Mammary epithelial cell (primary cell): ENCODE measurements at regions not wholly inside any gene's neighbourhood (a gene's known extent, or its start where the extent isn't known, plus 50 kb on each side); places are given as distances from the start of the nearest gene placed in this dataset.

Experiments
- EZH2 ChIP-seq: IDR thresholded peaks from 2 replicates; pipeline ENCODE4 v1.6.1; 2012; ENCODE audit warnings: low read length, inconsistent platforms, borderline replicate concordance
- TF ChIP-seq, protein P1 (sequence below), 2 donors: IDR thresholded peaks in 1 of 2; conservative IDR thresholded peaks in 1 of 2; 2 replicates each; pipeline ENCODE4 v1.5.1; 2011 to 2012; ENCODE audit warnings: inconsistent platforms in 2 of 2, low read length in 2 of 2, mild to moderate bottlenecking in 2 of 2, control low read depth in 1 of 2, low read depth in 1 of 2; ENCODE audit not compliant: insufficient read depth in 1 of 2; ENCODE audit errors: extremely low read depth in 1 of 2

GRCh38 chr3:79878708-79879107, 110.9 kb upstream of the ROBO1 start:
- TF ChIP-seq, protein P1, sequence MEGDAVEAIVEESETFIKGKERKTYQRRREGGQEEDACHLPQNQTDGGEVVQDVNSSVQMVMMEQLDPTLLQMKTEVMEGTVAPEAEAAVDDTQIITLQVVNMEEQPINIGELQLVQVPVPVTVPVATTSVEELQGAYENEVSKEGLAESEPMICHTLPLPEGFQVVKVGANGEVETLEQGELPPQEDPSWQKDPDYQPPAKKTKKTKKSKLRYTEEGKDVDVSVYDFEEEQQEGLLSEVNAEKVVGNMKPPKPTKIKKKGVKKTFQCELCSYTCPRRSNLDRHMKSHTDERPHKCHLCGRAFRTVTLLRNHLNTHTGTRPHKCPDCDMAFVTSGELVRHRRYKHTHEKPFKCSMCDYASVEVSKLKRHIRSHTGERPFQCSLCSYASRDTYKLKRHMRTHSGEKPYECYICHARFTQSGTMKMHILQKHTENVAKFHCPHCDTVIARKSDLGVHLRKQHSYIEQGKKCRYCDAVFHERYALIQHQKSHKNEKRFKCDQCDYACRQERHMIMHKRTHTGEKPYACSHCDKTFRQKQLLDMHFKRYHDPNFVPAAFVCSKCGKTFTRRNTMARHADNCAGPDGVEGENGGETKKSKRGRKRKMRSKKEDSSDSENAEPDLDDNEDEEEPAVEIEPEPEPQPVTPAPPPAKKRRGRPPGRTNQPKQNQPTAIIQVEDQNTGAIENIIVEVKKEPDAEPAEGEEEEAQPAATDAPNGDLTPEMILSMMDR (conservative IDR thresholded peaks at IDR 0.05 in 1 of 2, IDR thresholded peaks at IDR 0.05 in 1 of 2; ENCODE audit: extremely low read depth in 1 of 2, insufficient read depth in 1 of 2, low read depth in 1 of 2, low read length in 2 of 2): no peak
- no peak for TF ChIP-seq EZH2
